Thymus (tissue), 11 donors: ENCODE measurements at regions not wholly inside any gene's neighbourhood (a gene's known extent, or its start where the extent isn't known, plus 50 kb on each side); places are given as distances from the start of the nearest gene placed in this dataset.

Experiments used
- DNase-seq, 9 donors: peaks; one replicate each; pipeline ENCODE4 v3.0.0-alpha.2; 2013; ENCODE audit warnings: low spot score in 9 of 9, low read depth in 6 of 9, missing footprints in 1 of 9
- H3K27ac ChIP-seq, 2 donors: one replicate each; pipeline ENCODE4 v1.5.1; 2013; ENCODE audit warnings: control low read depth in 1 of 2, low read depth in 1 of 2, low read length in 1 of 2, mild to moderate bottlenecking in 1 of 2, moderate library complexity in 1 of 2
- H3K27me3 ChIP-seq, 2 donors: one replicate each; pipeline ENCODE4 v1.5.1; 2013; ENCODE audit warnings: low read length in 1 of 2; ENCODE audit not compliant: control insufficient read depth in 2 of 2, insufficient read depth in 1 of 2
- H3K36me3 ChIP-seq, 2 donors: one replicate each; pipeline ENCODE4 v1.5.1; 2013; ENCODE audit warnings: low read length in 1 of 2, mild to moderate bottlenecking in 1 of 2, moderate library complexity in 1 of 2; ENCODE audit not compliant: control insufficient read depth in 2 of 2, insufficient read depth in 2 of 2
- H3K4me1 ChIP-seq, 2 donors: one replicate each; pipeline ENCODE4 v1.5.1; 2013; ENCODE audit warnings: low read length in 2 of 2; ENCODE audit not compliant: control insufficient read depth in 2 of 2, insufficient read depth in 2 of 2
- H3K4me3 ChIP-seq, 2 donors: one replicate each; pipeline ENCODE4 v1.5.1; 2013; ENCODE audit warnings: low read length in 2 of 2, control low read depth in 1 of 2, mild to moderate bottlenecking in 1 of 2
- H3K9me3 ChIP-seq, 2 donors: one replicate each; pipeline ENCODE4 v1.5.1; 2013; ENCODE audit warnings: low read length in 1 of 2, mild to moderate bottlenecking in 1 of 2; ENCODE audit not compliant: control insufficient read depth in 2 of 2, insufficient read depth in 1 of 2
- WGBS: extraction: QIAGEN DNeasy Blood & Tissue Kit; methylation state at CpG from one replicate; pipeline ENCODE4 v1.1.7; 2013; 5-methylcytosine and 5-hydroxymethylcytosine counted together
- donor health status: healthy.

DNA sequence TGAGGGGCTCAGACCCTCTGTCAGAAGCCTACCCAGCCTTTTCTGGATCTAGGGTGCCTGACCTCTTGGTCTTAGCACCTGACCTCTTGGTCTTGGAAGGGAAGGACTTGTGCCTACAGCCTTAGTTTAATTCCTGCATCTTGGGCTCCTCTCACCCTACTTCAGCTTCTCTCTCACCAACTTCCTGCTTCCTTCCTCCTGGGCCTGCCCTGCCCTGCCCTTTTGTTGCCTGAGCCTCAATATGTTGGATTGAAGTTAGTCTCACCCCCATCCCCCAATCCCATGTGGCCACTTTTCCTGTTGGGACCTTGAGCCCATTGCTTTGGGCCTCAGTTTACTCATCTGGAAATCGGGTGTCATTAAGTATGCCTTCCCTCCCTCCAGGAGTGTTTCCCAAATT, 206.2 kb upstream of the SKOR2 start:
- H3K4me3 ChIP-seq = no peak overlapping the region
- no peak for DNase-seq
- no peak overlapping the region for H3K27ac ChIP-seq
- WGBS = 89% methylated on average over 1 of the region's 1 CpG
- no peaks in the 10 kb centered on the region for H3K9me3 ChIP-seq
- H3K36me3 ChIP-seq = no peaks in the 10 kb centered on the region
- H3K4me1 ChIP-seq = no peaks in the 10 kb centered on the region
- H3K27me3 ChIP-seq = no peaks in the 10 kb centered on the region

DNA sequence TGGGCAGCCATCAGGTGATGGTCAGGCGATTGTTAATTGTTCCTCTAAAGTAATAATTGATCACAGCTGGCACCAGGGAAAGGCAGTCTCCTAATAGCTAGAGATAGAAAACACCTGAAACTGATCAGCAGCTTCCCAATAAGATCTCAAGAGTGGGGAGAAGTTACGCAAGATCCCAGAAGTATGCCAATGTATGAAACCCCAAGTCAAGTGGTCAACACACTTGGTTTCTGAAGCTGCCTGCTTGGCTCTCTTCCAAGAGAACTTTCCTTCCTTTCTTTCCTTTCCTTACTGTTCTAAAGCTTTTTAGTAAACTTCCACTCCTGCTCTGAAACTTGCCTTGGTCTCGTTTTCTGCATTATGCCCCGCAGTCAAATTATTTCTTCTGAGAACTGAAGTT, 201.6 kb upstream of the SKOR2 start:
- Histone ChIP-seq H3K27me3 (no peaks in the 10 kb centered on the region), H3K27ac (no peak overlapping the region), H3K36me3 (no peaks in the 10 kb centered on the region), H3K9me3 (no peaks in the 10 kb centered on the region), H3K4me3 (no peak overlapping the region), H3K4me1 (no peaks in the 10 kb centered on the region)
- WGBS = 93% methylated on average over 4 of the region's 4 CpGs
- no peak for DNase-seq

DNA sequence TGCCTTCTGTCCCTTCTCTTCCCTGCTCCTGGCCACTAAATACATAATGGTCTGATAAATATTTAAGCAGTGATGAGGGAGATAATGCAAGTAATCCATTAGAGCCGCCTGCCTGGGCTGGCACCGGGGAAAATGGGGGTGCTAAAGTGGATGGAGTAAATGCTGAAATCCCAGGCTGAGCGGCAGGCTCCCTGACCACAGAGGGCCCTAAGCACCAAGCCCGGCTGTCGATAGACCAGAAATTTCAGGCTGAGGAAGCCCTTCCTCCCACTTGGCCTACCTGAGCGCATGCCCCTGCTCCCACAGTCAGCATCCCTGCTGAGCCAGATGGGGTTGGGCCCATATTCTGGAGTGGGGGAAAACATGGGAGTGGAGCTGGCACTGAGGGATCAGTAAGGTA, 197.5 kb upstream of the SKOR2 start:
- no peaks in the 10 kb centered on the region for H3K9me3 ChIP-seq
- no peak overlapping the region for H3K4me3 ChIP-seq
- H3K4me1 ChIP-seq = no peaks in the 10 kb centered on the region
- H3K36me3 ChIP-seq = no peaks in the 10 kb centered on the region
- 94% methylated on average over 6 of the region's 6 CpGs for WGBS
- no peak for DNase-seq
- no peaks in the 10 kb centered on the region for H3K27me3 ChIP-seq
- no peak overlapping the region for H3K27ac ChIP-seq

DNA sequence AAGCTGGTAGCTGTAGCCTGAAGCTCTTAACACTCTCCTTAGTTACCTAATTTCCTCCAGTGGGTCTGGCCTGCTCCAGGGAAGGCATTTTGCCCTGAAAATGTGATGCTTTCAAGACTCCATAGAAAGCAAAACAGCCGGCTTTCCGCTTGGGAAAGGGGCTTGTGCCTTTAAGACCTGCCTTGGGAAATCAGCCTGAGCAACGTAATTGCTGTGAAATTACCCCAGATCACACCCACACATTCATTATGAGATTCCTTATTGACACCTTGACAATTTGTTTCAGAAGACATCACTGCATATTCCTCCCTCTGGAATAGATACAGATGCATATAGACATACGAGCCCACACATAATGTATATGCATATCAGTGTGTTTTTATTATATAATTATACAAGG, 190.5 kb upstream of the SKOR2 start:
- H3K9me3 ChIP-seq = no peaks in the 10 kb centered on the region
- H3K36me3 ChIP-seq = no peaks in the 10 kb centered on the region
- WGBS = 84% methylated on average over 4 of the region's 4 CpGs
- H3K27me3 ChIP-seq = no peaks in the 10 kb centered on the region
- no peak overlapping the region for H3K27ac ChIP-seq
- no peak overlapping the region for H3K4me3 ChIP-seq
- no peaks in the 10 kb centered on the region for H3K4me1 ChIP-seq
- no peak for DNase-seq

DNA sequence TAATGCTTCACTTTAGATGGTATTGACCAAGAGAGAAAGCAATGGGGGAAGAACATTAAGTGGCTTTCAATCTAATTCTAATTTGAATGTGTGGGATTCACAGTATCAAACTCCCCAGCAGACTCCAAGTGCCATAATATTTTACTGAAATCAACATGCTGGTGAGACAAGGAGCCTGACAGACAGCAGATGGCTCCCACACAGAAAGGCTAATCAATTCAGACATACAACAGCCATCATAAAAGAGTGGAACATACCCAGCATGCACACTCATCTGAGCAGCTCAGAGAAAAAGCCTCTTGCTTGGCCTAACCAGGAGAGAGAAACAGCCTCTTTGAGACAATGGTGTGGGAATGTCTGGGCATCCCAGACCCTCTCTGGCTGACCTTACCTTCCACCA, 186.5 kb upstream of the SKOR2 start:
- H3K27me3 ChIP-seq = no peaks in the 10 kb centered on the region
- H3K9me3 ChIP-seq = no peaks in the 10 kb centered on the region
- DNase-seq = no peak
- H3K4me1 ChIP-seq = no peaks in the 10 kb centered on the region
- no peak overlapping the region for H3K4me3 ChIP-seq
- no peaks in the 10 kb centered on the region for H3K36me3 ChIP-seq
- no peak overlapping the region for H3K27ac ChIP-seq

DNA sequence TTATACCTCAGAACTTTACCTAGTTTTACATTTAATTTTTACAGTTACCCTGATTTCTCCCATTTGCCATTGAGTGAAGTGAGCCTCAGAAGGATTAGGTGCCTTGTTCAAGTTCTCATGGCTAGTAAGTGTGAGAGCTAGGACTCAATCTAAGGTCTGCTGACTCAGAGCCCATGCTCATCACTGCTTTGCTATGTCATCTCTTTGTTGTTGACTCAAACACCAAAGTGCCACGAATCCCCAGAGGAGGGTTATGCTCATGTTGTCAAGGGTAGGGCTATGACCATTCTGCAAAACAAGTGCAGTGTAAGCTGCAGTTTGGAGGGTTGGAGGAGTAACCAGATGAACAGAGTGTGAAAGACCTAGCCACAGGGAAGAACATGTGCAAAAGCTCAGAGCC, 185.4 kb upstream of the SKOR2 start:
- Histone ChIP-seq H3K27ac (no peak overlapping the region), H3K4me1 (no peaks in the 10 kb centered on the region), H3K9me3 (no peaks in the 10 kb centered on the region), H3K4me3 (no peak overlapping the region), H3K27me3 (no peaks in the 10 kb centered on the region), H3K36me3 (no peaks in the 10 kb centered on the region)
- DNase-seq = no peak
- WGBS = 65% methylated on average over 1 of the region's 1 CpG

DNA sequence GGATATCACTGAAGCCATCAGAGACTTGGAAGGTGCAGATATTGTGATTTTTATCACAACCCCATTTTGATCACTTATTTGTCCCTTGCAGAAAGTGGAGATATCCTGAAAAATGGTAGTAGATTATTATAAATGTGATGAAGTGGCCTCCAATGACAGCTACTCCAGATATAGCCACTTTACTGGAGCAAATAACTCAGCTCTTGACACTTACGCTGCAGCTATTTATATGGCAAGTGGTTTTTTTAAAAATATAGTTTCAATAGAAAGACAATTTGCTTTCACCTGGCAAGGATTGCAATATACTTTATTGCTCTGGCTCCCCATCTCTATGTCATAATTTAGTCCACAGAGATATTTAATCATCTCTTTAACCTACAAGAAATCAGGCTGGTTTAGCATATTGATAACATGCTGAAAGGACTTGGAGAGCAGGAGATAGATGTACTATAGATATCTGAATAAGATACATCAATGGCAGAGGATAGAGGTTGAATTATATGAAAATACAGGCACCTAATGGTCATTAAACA, 182.8 kb upstream of the SKOR2 start:
- Histone ChIP-seq H3K4me1 (no peaks in the 10 kb centered on the region), H3K36me3 (no peaks in the 10 kb centered on the region), H3K9me3 (no peaks in the 10 kb centered on the region), H3K27me3 (no peaks in the 10 kb centered on the region), H3K4me3 (no peak overlapping the region), H3K27ac (no peak overlapping the region)
- WGBS = 97% methylated on average over 1 of the region's 1 CpG
- no peak for DNase-seq

DNA sequence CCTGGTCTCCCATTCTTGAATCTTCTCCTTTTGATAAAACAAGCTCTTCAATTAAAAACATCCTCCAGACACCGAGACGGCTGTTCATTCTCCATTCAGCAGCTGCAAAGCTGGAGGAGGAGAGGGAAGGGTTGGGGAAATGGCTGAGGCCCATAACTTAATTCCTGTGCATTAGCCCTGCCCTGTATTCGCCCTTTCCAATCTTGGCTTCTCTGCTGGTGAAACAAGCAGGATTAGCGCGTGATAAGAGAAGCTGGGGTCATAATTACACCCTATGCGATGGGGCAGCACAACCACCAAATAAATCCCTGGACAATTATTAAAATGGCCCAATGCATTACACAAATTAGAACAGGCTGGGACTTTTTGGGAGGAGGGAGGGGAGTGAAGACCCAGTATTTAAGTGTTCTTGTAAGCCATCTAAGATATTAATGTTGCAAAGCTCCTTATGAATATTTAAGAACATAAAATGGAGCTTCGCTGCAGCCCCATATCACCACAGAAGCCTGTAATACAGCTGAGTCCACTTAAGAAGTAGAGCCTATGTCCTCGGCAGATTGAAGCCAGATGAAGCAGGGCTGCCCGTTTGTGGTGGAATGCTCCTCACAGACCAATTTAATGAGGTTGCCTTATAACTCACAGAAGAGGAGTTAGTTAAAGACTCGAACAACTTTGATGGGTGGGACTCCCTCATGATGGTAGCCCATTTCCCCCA, 176.6 kb upstream of the SKOR2 start:
- DNase-seq = no peak
- H3K27ac ChIP-seq = no peak overlapping the region
- no peaks in the 10 kb centered on the region for H3K36me3 ChIP-seq
- no peaks in the 10 kb centered on the region for H3K9me3 ChIP-seq
- no peak overlapping the region for H3K4me3 ChIP-seq
- no peaks in the 10 kb centered on the region for H3K4me1 ChIP-seq
- no peaks in the 10 kb centered on the region for H3K27me3 ChIP-seq
- 90% methylated on average over 10 of the region's 10 CpGs for WGBS

DNA sequence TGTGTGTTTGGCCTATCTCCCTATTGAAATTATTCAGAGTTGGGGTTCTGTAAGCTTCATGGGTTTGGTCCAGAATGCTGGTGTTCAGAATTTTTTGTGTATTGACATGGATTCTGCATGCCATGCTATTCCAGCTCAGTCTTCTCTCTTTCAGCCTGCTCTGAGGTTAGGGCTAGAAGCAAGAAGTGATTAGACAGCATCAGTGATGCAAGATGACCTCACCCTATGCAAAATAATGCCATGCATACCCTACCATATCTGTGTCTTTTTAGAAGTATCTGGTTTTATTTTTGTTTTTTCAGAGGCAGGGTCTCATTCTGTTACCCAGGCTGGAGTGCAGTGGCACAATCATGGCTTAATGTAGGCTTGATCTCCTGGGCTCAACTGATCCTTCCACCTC, 175.6 kb upstream of the SKOR2 start:
- Histone ChIP-seq H3K27ac (no peak overlapping the region), H3K9me3 (no peaks in the 10 kb centered on the region), H3K4me3 (no peak overlapping the region), H3K36me3 (no peaks in the 10 kb centered on the region), H3K27me3 (no peaks in the 10 kb centered on the region), H3K4me1 (no peaks in the 10 kb centered on the region)
- DNase-seq = no peak
